ENCODE measurements at regions not wholly inside any gene's neighbourhood (a gene's known extent, or its start where the extent isn't known, plus 50 kb on each side); places are given as distances from the start of the nearest gene placed in this dataset.

- H2AFZ ChIP-seq (ENCODE audit: control insufficient read depth, low read length), result no peak overlapping the region
- no peaks in the 10 kb centered on the region for H3K79me2 ChIP-seq (ENCODE audit: control insufficient read depth, insufficient read depth, low read length)
- no peak overlapping the region for H3K4me2 ChIP-seq (ENCODE audit: control insufficient read depth, extremely low read depth, insufficient read depth, low read depth, low read length)
- no peaks in the 10 kb centered on the region for H3K4me1 ChIP-seq (ENCODE audit: control insufficient read depth, extremely low read depth, insufficient read depth, low read length)
- no peak for TF ChIP-seq EZH2 (IDR thresholded peaks at IDR 0.05; ENCODE audit: low read length)
- TF ChIP-seq CTCF (optimal IDR thresholded peaks at IDR 0.05 in 1 of 3, IDR thresholded peaks at IDR 0.05 in 1 of 3, conservative IDR thresholded peaks at IDR 0.05 in 1 of 3; ENCODE audit: extremely low read depth in 1 of 3, insufficient read depth in 2 of 3, low read length in 3 of 3), result no peak
- H3K9me1 ChIP-seq (ENCODE audit: control insufficient read depth, extremely low read depth, insufficient read depth, low read length), result no peaks in the 10 kb centered on the region
- H4K20me1 ChIP-seq (ENCODE audit: control insufficient read depth, extremely low read depth, insufficient read depth, low read length), result no peaks in the 10 kb centered on the region
- H3K9ac ChIP-seq (ENCODE audit: control insufficient read depth, extremely low read depth, insufficient read depth, low read length), result no peak overlapping the region
- H3K4me3 ChIP-seq (ENCODE audit: control insufficient read depth in 2 of 3, extremely low read depth in 1 of 3, insufficient read depth in 2 of 3, low read depth in 1 of 3, low read length in 3 of 3), result no peak overlapping the region
- H3K27me3 ChIP-seq (ENCODE audit: control insufficient read depth, extremely low read depth, insufficient read depth, low read length), result no peaks in the 10 kb centered on the region
- FAIRE-seq, result no peak
- dilution Hi-C loops (cut with MboI; ENCODE audit: extremely low pct_ligation_motif_present, low sequenced_read_pairs), result no loop called here
- no peaks in the 10 kb centered on the region for H3K36me3 ChIP-seq (ENCODE audit: control insufficient read depth in 2 of 2, extremely low read depth in 1 of 2, insufficient read depth in 2 of 2, low read length in 2 of 2)
- no peak for DNase-seq (ENCODE audit: low read depth, low spot score)
- no peak overlapping the region for H3K27ac ChIP-seq (ENCODE audit: control insufficient read depth, insufficient read depth, low read length)
- no peaks in the 10 kb centered on the region for H3K9me3 ChIP-seq (ENCODE audit: control insufficient read depth, low read depth, low read length)
These were observed 432.3 kb downstream of the TMEM114 start for GRCh38 chr16:8158051-8158450.

- no peak overlapping the region for H3K4me2 ChIP-seq (ENCODE audit: control insufficient read depth, extremely low read depth, insufficient read depth, low read depth, low read length)
- no peak overlapping the region for H2AFZ ChIP-seq (ENCODE audit: control insufficient read depth, low read length)
- no peaks in the 10 kb centered on the region for H3K27me3 ChIP-seq (ENCODE audit: control insufficient read depth, extremely low read depth, insufficient read depth, low read length)
- dilution Hi-C loops (cut with MboI; ENCODE audit: extremely low pct_ligation_motif_present, low sequenced_read_pairs), result no loop called here
- no peaks in the 10 kb centered on the region for H3K4me1 ChIP-seq (ENCODE audit: control insufficient read depth, extremely low read depth, insufficient read depth, low read length)
- FAIRE-seq (no peak), DNase-seq (ENCODE audit: low read depth, low spot score) (no peak)
- TF ChIP-seq EZH2 (IDR thresholded peaks at IDR 0.05; ENCODE audit: low read length), result no peak
- no peak for TF ChIP-seq CTCF (optimal IDR thresholded peaks at IDR 0.05 in 1 of 3, IDR thresholded peaks at IDR 0.05 in 1 of 3, conservative IDR thresholded peaks at IDR 0.05 in 1 of 3; ENCODE audit: extremely low read depth in 1 of 3, insufficient read depth in 2 of 3, low read length in 3 of 3)
- no peak overlapping the region for H3K9ac ChIP-seq (ENCODE audit: control insufficient read depth, extremely low read depth, insufficient read depth, low read length)
- no peak overlapping the region for H3K4me3 ChIP-seq (ENCODE audit: control insufficient read depth in 2 of 3, extremely low read depth in 1 of 3, insufficient read depth in 2 of 3, low read depth in 1 of 3, low read length in 3 of 3)
- no peaks in the 10 kb centered on the region for H3K36me3 ChIP-seq (ENCODE audit: control insufficient read depth in 2 of 2, extremely low read depth in 1 of 2, insufficient read depth in 2 of 2, low read length in 2 of 2)
- no peaks in the 10 kb centered on the region for H4K20me1 ChIP-seq (ENCODE audit: control insufficient read depth, extremely low read depth, insufficient read depth, low read length)
- peaks cover 2% of the 10 kb centered on the region for H3K9me3 ChIP-seq (ENCODE audit: control insufficient read depth, low read depth, low read length)
- H3K9me1 ChIP-seq (ENCODE audit: control insufficient read depth, extremely low read depth, insufficient read depth, low read length), result no peaks in the 10 kb centered on the region
- H3K27ac ChIP-seq (ENCODE audit: control insufficient read depth, insufficient read depth, low read length), result no peak overlapping the region
- H3K79me2 ChIP-seq (ENCODE audit: control insufficient read depth, insufficient read depth, low read length), result no peaks in the 10 kb centered on the region
These were observed 435.0 kb downstream of the TMEM114 start for GRCh38 chr16:8155275-8155674.
